Skeletal muscle tissue (tissue), 3 donors: ENCODE measurements at regions not wholly inside any gene's neighbourhood (a gene's known extent, or its start where the extent isn't known, plus 50 kb on each side); places are given as distances from the start of the nearest gene placed in this dataset.

Experiments used
- H3K27ac ChIP-seq: one replicate; pipeline ENCODE4 v1.7.0; 2013; ENCODE audit warnings: mild to moderate bottlenecking, low read depth, low read length, inconsistent platforms
- H3K27me3 ChIP-seq, 3 donors: one replicate each; pipeline ENCODE4 v1.7.0; 2013; ENCODE audit warnings: low read length in 3 of 3; ENCODE audit not compliant: control insufficient read depth in 3 of 3, insufficient read depth in 3 of 3
- H3K36me3 ChIP-seq, 3 donors: one replicate each; pipeline ENCODE4 v1.7.0; 2013; ENCODE audit warnings: low read length in 3 of 3; ENCODE audit not compliant: control insufficient read depth in 3 of 3, insufficient read depth in 3 of 3
- H3K4me1 ChIP-seq, 3 donors: one replicate each; pipeline ENCODE4 v1.7.0; 2013; ENCODE audit warnings: low read length in 3 of 3, mild to moderate bottlenecking in 3 of 3; ENCODE audit not compliant: control insufficient read depth in 3 of 3, insufficient read depth in 3 of 3
- H3K4me3 ChIP-seq, 3 donors: one replicate each; pipeline ENCODE4 v1.7.0; 2013; ENCODE audit warnings: low read length in 3 of 3
- H3K9ac ChIP-seq, 3 donors: one replicate each; pipeline ENCODE4 v1.7.0; 2013; ENCODE audit warnings: low read length in 3 of 3, mild to moderate bottlenecking in 3 of 3, moderate library complexity in 2 of 3, low read depth in 1 of 3
- H3K9me3 ChIP-seq, 3 donors: one replicate each; pipeline ENCODE4 v1.7.0; 2013; ENCODE audit warnings: low read length in 3 of 3; ENCODE audit not compliant: control insufficient read depth in 3 of 3
- donor health status: Osteomylitis.

GRCh38 chr4:35182451-35182850, 1061.9 kb downstream of the ARAP2 start:
- H3K36me3 ChIP-seq = no peaks in the 10 kb centered on the region
- no peak overlapping the region for H3K4me3 ChIP-seq
- no peak overlapping the region for H3K9ac ChIP-seq
- no peaks in the 10 kb centered on the region for H3K4me1 ChIP-seq
- H3K27ac ChIP-seq = no peak overlapping the region
- H3K9me3 ChIP-seq = peaks cover 0 to 3% (median 2%) of the 10 kb centered on the region in 3 donors
- H3K27me3 ChIP-seq = no peaks in the 10 kb centered on the region

- Histone ChIP-seq H3K4me1 (no peaks in the 10 kb centered on the region), H3K9me3 (no peaks in the 10 kb centered on the region), H3K4me3 (no peak overlapping the region), H3K36me3 (no peaks in the 10 kb centered on the region), H3K27me3 (no peaks in the 10 kb centered on the region), H3K27ac (no peak overlapping the region), H3K9ac (no peak overlapping the region)
Observed at GRCh38 chr4:35189988-35190613, 1054.2 kb downstream of the ARAP2 start.

DNA sequence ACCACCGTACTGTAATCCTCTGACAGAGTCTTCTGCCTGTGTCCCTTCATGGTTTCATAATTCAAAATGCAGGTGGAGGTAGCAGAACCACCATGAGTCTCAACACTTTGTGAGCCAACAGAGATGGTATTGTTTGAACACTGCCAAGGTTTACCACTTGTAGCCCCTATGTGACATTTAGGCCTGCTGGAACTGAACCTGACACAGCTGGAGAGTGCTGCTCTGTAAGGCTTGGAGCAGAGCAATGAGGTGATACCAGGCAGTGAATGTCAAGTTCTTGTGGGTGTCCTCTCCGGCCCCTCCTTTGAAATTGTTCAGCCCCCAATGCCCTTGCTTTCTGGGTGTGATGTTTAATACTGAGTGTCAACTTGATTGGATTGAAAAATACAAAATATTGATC, 1042.9 kb downstream of the ARAP2 start:
- no peaks in the 10 kb centered on the region for H3K4me1 ChIP-seq
- no peaks in the 10 kb centered on the region for H3K36me3 ChIP-seq
- no peak overlapping the region for H3K27ac ChIP-seq
- H3K9me3 ChIP-seq = peaks cover 0 to 2% (median 0%) of the 10 kb centered on the region in 3 donors
- H3K4me3 ChIP-seq = no peak overlapping the region
- H3K27me3 ChIP-seq = no peaks in the 10 kb centered on the region
- no peak overlapping the region for H3K9ac ChIP-seq

- no peaks in the 10 kb centered on the region for H3K36me3 ChIP-seq
- H3K4me1 ChIP-seq = no peaks in the 10 kb centered on the region
- no peak overlapping the region for H3K9ac ChIP-seq
- H3K27me3 ChIP-seq = no peaks in the 10 kb centered on the region
- H3K4me3 ChIP-seq = no peak overlapping the region
- no peak overlapping the region for H3K27ac ChIP-seq
- H3K9me3 ChIP-seq = no peaks in the 10 kb centered on the region
Observed at GRCh38 chr4:35216636-35217035, 1027.7 kb downstream of the ARAP2 start.

DNA sequence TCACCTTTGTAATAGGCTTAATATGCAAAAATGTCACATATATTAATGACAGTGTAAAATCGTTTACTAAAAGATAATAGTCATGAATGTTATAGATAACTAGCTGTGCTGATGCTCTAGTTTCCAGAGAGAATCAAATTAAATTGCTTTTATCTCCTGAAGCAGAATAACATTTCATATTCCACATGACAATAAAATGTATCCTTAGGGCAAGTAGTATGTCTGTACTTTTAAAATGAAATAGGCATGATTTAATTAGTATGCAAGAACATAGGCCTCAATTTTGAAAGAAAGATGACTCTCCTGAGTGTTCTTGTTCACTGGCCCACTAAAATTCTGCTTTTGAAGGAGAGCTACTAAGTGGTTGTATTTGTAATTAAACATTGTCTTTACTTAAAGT, 1027.0 kb downstream of the ARAP2 start:
- no peaks in the 10 kb centered on the region for H3K9me3 ChIP-seq
- H3K4me1 ChIP-seq = no peaks in the 10 kb centered on the region
- H3K9ac ChIP-seq = no peak overlapping the region
- no peak overlapping the region for H3K27ac ChIP-seq
- no peak overlapping the region for H3K4me3 ChIP-seq
- no peaks in the 10 kb centered on the region for H3K36me3 ChIP-seq
- no peaks in the 10 kb centered on the region for H3K27me3 ChIP-seq

GRCh38 chr4:35228313-35228712, 1016.0 kb downstream of the ARAP2 start:
- Histone ChIP-seq H3K4me1 (no peaks in the 10 kb centered on the region), H3K27ac (no peak overlapping the region), H3K4me3 (no peak overlapping the region), H3K9me3 (no peaks in the 10 kb centered on the region), H3K36me3 (no peaks in the 10 kb centered on the region), H3K27me3 (no peaks in the 10 kb centered on the region), H3K9ac (no peak overlapping the region)

DNA sequence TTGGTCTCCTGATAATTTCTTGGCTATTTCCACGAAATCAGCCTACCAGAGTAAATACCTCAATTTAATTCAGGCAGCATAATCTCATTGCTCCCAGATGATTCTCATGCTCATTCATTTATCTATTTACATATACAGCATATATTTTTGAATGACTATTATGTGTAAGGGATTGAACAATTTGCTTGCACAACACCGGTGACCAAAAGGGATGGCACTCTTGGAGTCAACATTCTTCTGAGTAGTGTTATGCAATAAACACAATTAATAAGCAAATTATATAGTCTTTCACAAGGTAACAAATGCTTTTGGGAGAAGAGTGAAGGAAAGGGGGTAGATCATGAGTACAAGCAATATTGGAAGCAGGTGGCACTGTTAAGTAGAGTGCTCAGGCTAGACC, 1015.3 kb downstream of the ARAP2 start:
- Histone ChIP-seq H3K27ac (no peak overlapping the region), H3K4me3 (no peak overlapping the region), H3K36me3 (no peaks in the 10 kb centered on the region), H3K9me3 (no peaks in the 10 kb centered on the region), H3K4me1 (no peaks in the 10 kb centered on the region), H3K9ac (no peak overlapping the region), H3K27me3 (no peaks in the 10 kb centered on the region)

DNA sequence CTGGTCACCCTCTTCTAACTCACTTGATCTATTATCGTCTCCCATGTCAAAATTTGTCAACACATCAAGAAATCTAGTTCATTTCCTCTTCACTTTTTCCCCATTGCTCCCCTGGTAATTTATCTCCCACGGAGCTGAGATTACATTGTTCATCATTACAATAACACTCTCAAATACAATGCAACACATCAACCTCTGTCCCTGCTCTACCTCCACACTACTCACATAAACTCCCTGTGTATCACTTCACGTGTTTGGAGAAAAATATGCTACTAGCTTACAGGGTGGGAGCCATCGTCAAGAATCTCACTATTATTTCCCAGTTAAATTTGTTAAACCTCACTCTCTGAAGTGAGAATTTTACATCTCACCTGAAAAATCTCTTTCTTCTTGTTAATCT, 1006.4 kb downstream of the ARAP2 start:
- Histone ChIP-seq H3K4me3 (no peak overlapping the region), H3K9ac (no peak overlapping the region), H3K9me3 (no peaks in the 10 kb centered on the region), H3K27me3 (no peaks in the 10 kb centered on the region), H3K27ac (no peak overlapping the region), H3K36me3 (no peaks in the 10 kb centered on the region), H3K4me1 (no peaks in the 10 kb centered on the region)

DNA sequence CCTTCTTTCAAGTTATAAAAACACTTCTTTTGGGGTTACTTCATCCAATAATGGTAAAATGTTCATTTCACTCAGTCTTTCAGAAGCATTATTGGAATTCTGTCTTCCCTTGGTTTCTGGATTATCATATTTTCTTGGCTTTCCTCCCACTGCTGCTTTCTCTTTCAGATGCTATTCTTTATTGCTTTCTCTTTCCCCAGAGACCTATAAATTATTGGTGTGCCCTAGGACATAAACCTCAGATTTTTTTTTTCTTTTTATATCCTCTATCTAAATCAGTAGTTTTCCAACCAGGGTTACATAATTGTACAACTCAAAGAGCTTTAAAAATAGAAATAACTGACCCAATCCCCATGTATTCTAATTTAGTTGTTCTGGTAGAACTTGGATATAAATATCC, 1005.5 kb downstream of the ARAP2 start:
- H3K9ac ChIP-seq = no peak overlapping the region
- no peaks in the 10 kb centered on the region for H3K27me3 ChIP-seq
- H3K4me3 ChIP-seq = no peak overlapping the region
- no peaks in the 10 kb centered on the region for H3K9me3 ChIP-seq
- H3K36me3 ChIP-seq = no peaks in the 10 kb centered on the region
- no peak overlapping the region for H3K27ac ChIP-seq
- H3K4me1 ChIP-seq = no peaks in the 10 kb centered on the region

DNA sequence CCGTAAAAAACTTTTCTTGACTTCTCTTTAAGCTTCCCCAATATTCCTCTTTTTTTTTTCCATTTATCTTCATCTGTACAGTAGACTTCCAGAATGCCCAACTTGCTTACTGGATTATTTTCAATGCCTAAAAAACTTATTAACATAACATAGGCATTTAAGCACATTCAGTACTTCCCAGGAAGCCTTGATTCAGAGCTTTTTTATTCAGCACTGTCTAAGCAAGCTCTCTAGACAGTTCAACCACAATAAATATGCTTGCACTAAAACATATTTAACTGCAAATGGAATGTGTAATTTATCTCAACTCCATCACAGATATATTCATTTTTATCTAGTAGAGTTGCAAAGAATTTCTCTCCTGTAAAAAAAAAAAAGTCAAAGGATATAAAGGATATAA, 997.8 kb downstream of the ARAP2 start:
- H3K9me3 ChIP-seq = no peaks in the 10 kb centered on the region
- no peaks in the 10 kb centered on the region for H3K27me3 ChIP-seq
- H3K27ac ChIP-seq = no peak overlapping the region
- no peak overlapping the region for H3K4me3 ChIP-seq
- H3K4me1 ChIP-seq = no peaks in the 10 kb centered on the region
- H3K36me3 ChIP-seq = no peaks in the 10 kb centered on the region
- H3K9ac ChIP-seq = no peak overlapping the region

DNA sequence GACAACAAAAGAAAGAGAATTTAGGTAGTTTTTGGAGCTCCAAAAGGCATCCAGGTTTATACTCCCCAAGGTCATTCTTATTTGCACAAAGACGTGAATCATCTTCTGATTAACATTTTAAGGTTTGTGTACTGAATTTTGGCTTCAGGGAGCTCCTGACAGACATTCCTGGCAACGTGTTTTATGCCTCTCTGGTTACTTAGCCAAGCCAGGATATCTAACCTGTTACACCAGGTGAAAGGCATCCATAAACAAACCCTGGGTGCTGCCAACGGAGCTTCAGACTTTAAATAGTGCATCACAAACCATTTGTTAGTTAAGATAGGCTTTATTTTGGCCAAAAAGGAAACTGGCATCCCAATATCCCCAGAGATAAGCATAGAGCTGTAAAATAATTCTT, 997.3 kb downstream of the ARAP2 start:
- Histone ChIP-seq H3K9me3 (no peaks in the 10 kb centered on the region), H3K27me3 (no peaks in the 10 kb centered on the region), H3K9ac (no peak overlapping the region), H3K36me3 (no peaks in the 10 kb centered on the region), H3K27ac (no peak overlapping the region), H3K4me3 (no peak overlapping the region), H3K4me1 (no peaks in the 10 kb centered on the region)
